Gastrocnemius medialis (tissue), 4 donors: ENCODE measurements at regions not wholly inside any gene's neighbourhood (a gene's known extent, or its start where the extent isn't known, plus 50 kb on each side); places are given as distances from the start of the nearest gene placed in this dataset.

ENCODE experiments used
- ATAC-seq, 2 donors: fragments of 150-250 bp; one replicate each; pipeline ENCODE4 v1.9.1; 2016
- DNase-seq, 2 donors: peaks; one replicate each; pipeline ENCODE4 v3.0.0-alpha.2; 2019
- H3K27ac ChIP-seq, 4 donors: fragments of 200-600 bp; sonication (generic); 1 replicate in 1 of 4; 2 replicates in 3 of 4; pipeline ENCODE4 v1.5.1; 2016 to 2018; ENCODE audit warnings: mild to moderate bottlenecking in 2 of 4, moderate library complexity in 1 of 4
- H3K27me3 ChIP-seq, 3 donors: fragments of 200-600 bp; sonication (generic) in 2 of 3; 1 replicate in 1 of 3; 2 replicates in 2 of 3; pipeline versions ENCODE4 v1.5.1 to v1.6.0; 2016 to 2019; ENCODE audit warnings: mild to moderate bottlenecking in 1 of 3, moderate library complexity in 1 of 3
- H3K36me3 ChIP-seq, 2 donors: fragments of 200-600 bp; sonication (generic) in 1 of 2; one replicate each; pipeline ENCODE4 v1.5.1; 2017 to 2018
- H3K4me1 ChIP-seq, 2 donors: fragments of 200-600 bp; sonication (generic) in 1 of 2; one replicate each; pipeline ENCODE4 v1.5.1; 2016 to 2017; ENCODE audit warnings: mild to moderate bottlenecking in 2 of 2
- H3K4me3 ChIP-seq, 4 donors: fragments of 200-600 bp; sonication (generic) in 3 of 4; 1 replicate in 1 of 4; 2 replicates in 3 of 4; pipeline ENCODE4 v1.5.1; 2016 to 2019; ENCODE audit warnings: mild to moderate bottlenecking in 2 of 4
- H3K9me3 ChIP-seq, 3 donors: fragments of 200-600 bp; sonication (generic) in 2 of 3; 1 replicate in 1 of 3; 2 replicates in 2 of 3; pipeline ENCODE4 v1.5.1; 2016 to 2019
- CTCF ChIP-seq, 5 experiments: fragments of 450-650 bp in 3 of 5; fragments of 200-600 bp in 2 of 5; sonication (generic) in 2 of 5; IDR thresholded peaks in 4 of 5; conservative IDR thresholded peaks in 1 of 5; 1 replicate in 4 of 5; 2 replicates in 1 of 5; pipeline ENCODE4 v1.5.1; 2016 to 2019; ENCODE audit warnings: antibody characterized with exemption in 5 of 5, mild to moderate bottlenecking in 3 of 5, moderate library complexity in 3 of 5
- POLR2A ChIP-seq, 2 donors: fragments of 450-650 bp; IDR thresholded peaks; one replicate each; pipeline ENCODE4 v1.6.1; 2017; ENCODE audit warnings: antibody characterized with exemption in 2 of 2, mild to moderate bottlenecking in 2 of 2, moderate library complexity in 2 of 2
- in situ Hi-C, 4 donors: fragments of 200-750 bp; cut with MboI; loops; one replicate each; pipeline versions ENCODE4 v1.15.0 to v1.8.0; 2017; ENCODE audit warnings: low sequenced_read_pairs in 4 of 4
- intact Hi-C: fragments of 100-400 bp; cut with DNase I; formaldehyde crosslinking; loops from one replicate; pipeline ENCODE4 v1.15.1; 2023; ENCODE audit warnings: low total_unique reads

GRCh38 chr1:218503102-218503501 is 158.0 kb downstream of the TGFB2 start:
- intact Hi-C loops = no loop called here
- Histone ChIP-seq H3K36me3 (no peaks in the 10 kb centered on the region), H3K27ac (no peak overlapping the region), H3K4me3 (no peak overlapping the region), H3K4me1 (peaks cover 7 to 27% of the 10 kb centered on the region in 2 donors), H3K9me3 (no peaks in the 10 kb centered on the region), H3K27me3 (no peaks in the 10 kb centered on the region)
- no peak for ATAC-seq
- DNase-seq = no peak
- in situ Hi-C loops = no loop called here
- TF ChIP-seq CTCF (IDR thresholded peaks at IDR 0.05 in 4 of 5, conservative IDR thresholded peaks at IDR 0.05 in 1 of 5) (no peak), POLR2A (IDR thresholded peaks at IDR 0.05) (no peak)

- no peak for ATAC-seq
- Histone ChIP-seq H3K9me3 (no peaks in the 10 kb centered on the region), H3K27me3 (no peaks in the 10 kb centered on the region), H3K36me3 (no peaks in the 10 kb centered on the region), H3K4me3 (no peak overlapping the region), H3K27ac (no peak overlapping the region), H3K4me1 (no peaks in the 10 kb centered on the region)
- in situ Hi-C loops = no loop called here
- intact Hi-C loops = no loop called here
- no peak for TF ChIP-seq CTCF (IDR thresholded peaks at IDR 0.05 in 4 of 5, conservative IDR thresholded peaks at IDR 0.05 in 1 of 5)
- no peak for TF ChIP-seq POLR2A (IDR thresholded peaks at IDR 0.05)
- DNase-seq = no peak
These were observed 162.3 kb downstream of the TGFB2 start for GRCh38 chr1:218507355-218508002.

- no peaks in the 10 kb centered on the region for H3K9me3 ChIP-seq
- H3K36me3 ChIP-seq = no peaks in the 10 kb centered on the region
- H3K4me3 ChIP-seq = no peak overlapping the region
- DNase-seq (no peak), ATAC-seq (no peak)
- intact Hi-C loops = loop anchor here (1.0 kb wide), 1 partner anchor 76 kb away; no protein-coding TSS in a partner anchor
- H3K4me1 ChIP-seq = no peaks in the 10 kb centered on the region
- TF ChIP-seq CTCF (IDR thresholded peaks at IDR 0.05 in 4 of 5, conservative IDR thresholded peaks at IDR 0.05 in 1 of 5) (no peak), POLR2A (IDR thresholded peaks at IDR 0.05) (no peak)
- no peaks in the 10 kb centered on the region for H3K27me3 ChIP-seq
- in situ Hi-C loops = loop anchor here in 1 of 4 donors (10.0 kb wide), 1 partner anchor 175 kb away; no protein-coding TSS in a partner anchor
- no peak overlapping the region for H3K27ac ChIP-seq
These were observed 165.1 kb downstream of the TGFB2 start for GRCh38 chr1:218510153-218510772.

- no peak for ATAC-seq
- Histone ChIP-seq H3K4me1 (peaks cover 0 to 5% of the 10 kb centered on the region in 2 donors), H3K36me3 (no peaks in the 10 kb centered on the region), H3K4me3 (no peak overlapping the region), H3K27me3 (no peaks in the 10 kb centered on the region), H3K9me3 (no peaks in the 10 kb centered on the region), H3K27ac (no peak overlapping the region)
- TF ChIP-seq POLR2A (IDR thresholded peaks at IDR 0.05) = no peak
- intact Hi-C loops (no loop called here), in situ Hi-C loops (loop anchor here in 1 of 4 donors (10.0 kb wide), 1 partner anchor 179 kb away; no protein-coding TSS in a partner anchor)
- DNase-seq = no peak
These were observed 168.2 kb downstream of the TGFB2 start for GRCh38 chr1:218513328-218513727.

GRCh38 chr1:218514689-218515088 is 169.6 kb downstream of the TGFB2 start:
- H3K4me1 ChIP-seq = peaks cover 0 to 5% of the 10 kb centered on the region in 2 donors
- no peaks in the 10 kb centered on the region for H3K36me3 ChIP-seq
- ATAC-seq = peak; percentile 82 to 83
- no peaks in the 10 kb centered on the region for H3K27me3 ChIP-seq
- DNase-seq = no peak
- no peak overlapping the region for H3K4me3 ChIP-seq
- TF ChIP-seq POLR2A (IDR thresholded peaks at IDR 0.05) (no peak), CTCF (IDR thresholded peaks at IDR 0.05 in 4 of 5, conservative IDR thresholded peaks at IDR 0.05 in 1 of 5) (no peak)
- no peaks in the 10 kb centered on the region for H3K9me3 ChIP-seq
- H3K27ac ChIP-seq = no peak overlapping the region
- in situ Hi-C loops = loop anchor here in 2 of 4 donors (5.0 to 10.0 kb wide), 2 partner anchors 177 to 180 kb away; no protein-coding TSS in a partner anchor
- intact Hi-C loops = no loop called here
